Umbilical cord (tissue), 1 donor: ENCODE measurements at regions not wholly inside any gene's neighbourhood (a gene's known extent, or its start where the extent isn't known, plus 50 kb on each side); places are given as distances from the start of the nearest gene placed in this dataset.
"Not testable (repeated sequence)": the region's sequence is repeated elsewhere in the genome, so short reads cannot be mapped to it uniquely, and the experiment has no call there.

Experiments
- DNase-seq: peaks from one replicate; pipeline ENCODE4 v3.0.0-alpha.2; 2015; ENCODE audit warnings: low spot score

GRCh38 chr7:20083781-20084180 is 133.4 kb downstream of the MACC1 start:
- DNase-seq = peak; percentile 61

- no peak for DNase-seq
These were observed 138.1 kb downstream of the MACC1 start for GRCh38 chr7:20079080-20079479.

GRCh38 chr7:20076835-20077234 is 140.3 kb downstream of the MACC1 start:
- no peak for DNase-seq

- DNase-seq = peak; percentile 96
These were observed 141.0 kb downstream of the MACC1 start for GRCh38 chr7:20075992-20076820.

- DNase-seq = peak; percentile 75
These were observed 141.7 kb downstream of the MACC1 start for GRCh38 chr7:20075440-20075839.

- not testable (repeated sequence) for DNase-seq
These were observed 149.2 kb downstream of the MACC1 start for GRCh38 chr7:20068004-20068403.

- peak; percentile 63 for DNase-seq
These were observed 152.0 kb downstream of the MACC1 start for GRCh38 chr7:20064974-20065862.

GRCh38 chr7:20064181-20064970 is 152.8 kb downstream of the MACC1 start:
- no peak for DNase-seq

- no peak for DNase-seq
These were observed 153.5 kb downstream of the MACC1 start for GRCh38 chr7:20063644-20064043.

- DNase-seq = no peak
These were observed 154.3 kb downstream of the MACC1 start for GRCh38 chr7:20062932-20063331.

- no peak for DNase-seq
These were observed 163.7 kb downstream of the MACC1 start for GRCh38 chr7:20053334-20054104.

- DNase-seq = peak; percentile 52
These were observed 166.8 kb downstream of the MACC1 start for GRCh38 chr7:20050241-20050966.

- no peak for DNase-seq
These were observed 178.5 kb downstream of the MACC1 start for GRCh38 chr7:20038676-20039075.

- DNase-seq = no peak
These were observed 181.8 kb downstream of the MACC1 start for GRCh38 chr7:20035279-20035875.

- DNase-seq = no peak
These were observed 183.4 kb downstream of the MACC1 start for GRCh38 chr7:20033621-20034400.

GRCh38 chr7:20032741-20033140 is 184.4 kb downstream of the MACC1 start:
- no peak for DNase-seq

GRCh38 chr7:20030915-20031362 is 186.2 kb downstream of the MACC1 start:
- DNase-seq = no peak

- DNase-seq = no peak
These were observed 186.8 kb downstream of the MACC1 start for GRCh38 chr7:20030417-20030816.

- no peak for DNase-seq
These were observed 190.4 kb downstream of the MACC1 start for GRCh38 chr7:20026762-20027161.
